Kidney glomerular epithelial cell (primary cell): ENCODE measurements at regions not wholly inside any gene's neighbourhood (a gene's known extent, or its start where the extent isn't known, plus 50 kb on each side); places are given as distances from the start of the nearest gene placed in this dataset.
"Not testable (repeated sequence)": the region's sequence is repeated elsewhere in the genome, so short reads cannot be mapped to it uniquely, and the experiment has no call there.

Experiments used
- DNase-seq: peaks from one replicate; lab custom pipeline; 2025; lab: John Stamatoyannopoulos, UW

DNA sequence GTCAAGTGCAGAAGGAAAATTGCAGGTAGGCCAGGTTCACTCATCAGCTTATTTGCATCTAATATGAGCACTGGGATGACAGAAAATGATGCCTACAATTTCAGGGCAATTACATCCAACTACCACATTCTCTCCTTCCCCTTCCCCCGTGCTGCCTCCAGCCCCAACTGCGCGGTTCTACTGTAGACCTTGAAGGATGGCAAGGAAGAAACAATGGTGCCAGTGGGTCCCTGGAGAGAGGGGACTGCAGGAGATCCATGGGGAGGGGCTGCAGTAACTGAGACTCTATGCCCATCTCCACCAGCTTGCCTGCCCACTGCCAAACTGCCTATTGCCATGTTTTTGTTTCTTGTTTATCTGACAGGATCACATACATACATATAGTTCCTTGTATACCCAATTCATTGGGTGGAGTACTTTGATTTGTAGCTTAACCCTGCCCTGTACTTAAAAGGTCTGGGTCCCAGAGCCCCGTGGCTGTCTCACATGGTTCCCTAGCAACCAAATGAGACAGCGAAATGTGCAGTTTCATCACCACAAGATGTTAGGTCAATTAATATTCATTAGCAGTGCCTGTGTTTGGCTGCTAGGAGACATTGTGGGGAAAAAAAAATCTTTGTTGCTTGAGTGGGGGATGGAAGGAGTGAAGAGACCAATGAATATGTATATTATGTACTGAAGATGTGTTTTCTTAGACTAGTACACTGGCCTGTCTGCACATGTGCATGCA lies 253.5 kb upstream of the PLET1 start:
- no peak for DNase-seq

- no peak for DNase-seq
Observed at GRCh38 chr11:112516261-112516660, 255.6 kb upstream of the PLET1 start.

DNA sequence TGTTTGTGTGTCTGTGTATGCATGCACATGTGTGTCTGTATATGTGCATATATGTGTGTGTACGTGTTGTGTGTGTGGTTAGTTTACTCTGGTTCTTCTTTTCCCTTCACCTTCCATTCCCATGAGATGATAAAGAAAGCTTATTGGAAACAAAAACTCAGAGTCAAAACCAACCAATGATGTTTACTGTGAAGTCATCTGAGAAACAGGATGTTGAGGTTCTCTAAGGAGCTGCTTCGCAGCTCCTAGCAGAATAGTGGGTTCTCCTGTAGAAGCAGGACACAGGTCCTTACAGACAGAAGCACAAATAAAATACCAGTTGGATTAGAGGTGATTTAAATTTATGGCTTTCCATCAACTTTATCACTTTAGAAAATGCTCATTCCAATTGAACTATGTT lies 256.1 kb upstream of the PLET1 start:
- DNase-seq, result no peak

DNA sequence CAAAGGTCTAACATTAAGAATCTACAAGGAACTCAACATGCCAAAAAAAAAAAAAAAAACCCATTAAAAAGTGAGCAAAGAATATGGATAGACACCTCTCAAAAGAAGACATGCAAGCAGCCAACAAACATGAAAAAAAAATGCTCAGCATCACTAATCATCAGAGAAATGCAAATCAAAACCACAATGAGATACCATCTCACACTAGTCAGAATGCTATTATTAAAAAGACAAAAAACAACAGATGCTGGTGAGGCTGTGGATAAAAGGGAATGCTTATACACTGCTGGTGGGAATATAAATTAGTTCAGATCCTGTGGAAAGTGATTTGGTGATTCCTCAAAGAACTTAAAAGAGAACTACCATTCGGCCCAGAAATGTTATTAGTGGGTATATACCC lies 257.7 kb upstream of the PLET1 start:
- no peak for DNase-seq

DNA sequence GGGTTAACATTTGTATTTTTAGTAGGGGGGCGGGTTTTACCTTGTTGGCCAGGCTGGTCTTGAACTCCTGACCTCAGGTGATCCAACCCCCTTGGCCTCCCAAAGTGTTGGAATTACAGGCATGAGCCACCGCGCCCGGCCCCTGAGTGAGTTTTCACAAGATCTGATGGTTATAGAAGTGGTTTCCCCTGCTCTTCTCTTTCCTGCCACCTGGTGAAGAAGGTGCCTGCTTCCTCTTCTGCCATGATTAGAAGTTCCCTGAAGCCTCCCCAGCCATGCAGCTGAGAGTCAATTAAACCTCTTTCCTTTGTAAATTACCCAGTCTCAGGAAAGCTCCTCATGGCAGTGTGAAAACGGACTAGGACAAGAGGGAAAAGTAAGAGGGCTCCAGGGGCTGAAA lies 259.1 kb upstream of the PLET1 start:
- DNase-seq, result no peak

DNA sequence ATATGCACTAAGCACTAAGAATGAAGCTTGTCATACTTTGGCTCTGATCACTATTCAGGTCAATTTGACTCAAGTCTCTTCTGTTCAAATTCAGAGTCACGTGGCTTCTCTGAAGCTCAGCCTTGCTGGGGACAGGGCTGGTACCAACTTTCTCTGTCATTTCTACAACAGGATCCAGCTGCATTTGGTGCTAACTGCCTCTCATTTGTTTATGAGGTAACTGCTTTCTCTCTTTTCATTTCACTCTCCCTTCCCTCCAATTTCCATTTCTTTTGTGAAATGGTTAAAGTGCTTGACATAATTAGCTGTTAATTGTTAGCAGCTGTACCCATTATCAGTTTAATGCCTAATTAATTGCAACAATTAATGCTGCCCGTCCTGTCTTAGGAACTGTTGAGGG lies 259.7 kb upstream of the PLET1 start:
- DNase-seq, result no peak

- DNase-seq, result no peak
Observed at GRCh38 chr11:112522536-112522935, 261.9 kb upstream of the PLET1 start.

- DNase-seq, result no peak
Observed at GRCh38 chr11:112523031-112523430, 262.4 kb upstream of the PLET1 start.

GRCh38 chr11:112523477-112523876 lies 262.8 kb upstream of the PLET1 start:
- no peak for DNase-seq

DNA sequence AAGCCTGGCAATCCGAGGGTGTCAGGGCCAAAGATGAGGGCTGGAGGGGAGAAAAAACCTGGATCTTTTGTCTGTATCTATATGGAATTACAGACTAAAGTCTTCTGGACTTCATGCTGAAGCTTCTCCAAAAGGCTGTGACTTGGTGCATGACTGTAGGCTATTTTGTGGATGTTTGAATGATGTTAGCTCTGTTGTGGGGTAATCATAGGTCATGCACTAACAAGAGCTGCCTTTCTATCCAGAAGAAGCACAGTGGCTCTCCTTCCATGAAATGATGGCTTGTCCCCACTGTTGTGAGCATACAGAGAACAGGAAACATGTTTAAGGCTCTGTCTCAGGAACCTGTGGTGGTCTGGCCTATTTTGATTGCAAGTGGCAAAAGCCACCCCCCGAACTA lies 263.3 kb upstream of the PLET1 start:
- DNase-seq, result no peak

- DNase-seq, result no peak
Observed at GRCh38 chr11:112524798-112525197, 264.1 kb upstream of the PLET1 start.

GRCh38 chr11:112525270-112525669 lies 264.6 kb upstream of the PLET1 start:
- no peak for DNase-seq

DNA sequence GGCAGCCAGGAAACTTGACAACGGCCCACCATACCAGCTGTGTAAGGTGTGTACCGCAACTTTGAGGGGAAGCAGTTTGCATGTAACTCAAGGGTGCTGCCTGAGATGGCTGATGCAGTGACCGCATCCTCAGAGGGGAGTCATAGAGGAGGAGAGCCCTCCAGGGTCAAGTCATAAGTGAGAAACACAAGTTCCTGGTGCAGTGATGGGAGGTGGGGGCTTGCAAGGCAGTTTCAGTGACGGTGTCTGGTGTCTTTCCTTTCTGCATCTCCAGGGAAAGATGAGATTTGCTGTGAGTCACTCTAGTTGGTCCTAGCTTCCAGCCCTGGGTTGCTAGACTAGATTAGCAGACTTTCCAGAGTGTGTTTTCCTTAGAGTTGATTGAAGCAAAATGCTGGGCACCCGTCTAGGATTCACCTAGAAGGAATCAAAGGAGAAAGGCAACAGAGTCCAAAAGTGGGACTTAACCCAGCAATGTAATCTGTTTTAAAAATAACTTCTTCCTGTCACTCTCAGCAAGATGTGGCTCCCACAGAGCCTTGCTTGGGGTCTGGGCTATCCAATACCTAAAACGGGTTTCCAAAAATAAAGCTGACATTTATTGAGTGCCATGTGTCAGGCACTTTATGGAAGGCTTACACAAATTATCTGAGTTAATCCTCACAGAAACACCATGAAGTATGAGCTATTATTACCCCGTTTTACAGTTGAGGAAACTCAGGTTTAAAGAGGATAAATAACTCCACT lies 265.4 kb upstream of the PLET1 start:
- DNase-seq, result no peak

DNA sequence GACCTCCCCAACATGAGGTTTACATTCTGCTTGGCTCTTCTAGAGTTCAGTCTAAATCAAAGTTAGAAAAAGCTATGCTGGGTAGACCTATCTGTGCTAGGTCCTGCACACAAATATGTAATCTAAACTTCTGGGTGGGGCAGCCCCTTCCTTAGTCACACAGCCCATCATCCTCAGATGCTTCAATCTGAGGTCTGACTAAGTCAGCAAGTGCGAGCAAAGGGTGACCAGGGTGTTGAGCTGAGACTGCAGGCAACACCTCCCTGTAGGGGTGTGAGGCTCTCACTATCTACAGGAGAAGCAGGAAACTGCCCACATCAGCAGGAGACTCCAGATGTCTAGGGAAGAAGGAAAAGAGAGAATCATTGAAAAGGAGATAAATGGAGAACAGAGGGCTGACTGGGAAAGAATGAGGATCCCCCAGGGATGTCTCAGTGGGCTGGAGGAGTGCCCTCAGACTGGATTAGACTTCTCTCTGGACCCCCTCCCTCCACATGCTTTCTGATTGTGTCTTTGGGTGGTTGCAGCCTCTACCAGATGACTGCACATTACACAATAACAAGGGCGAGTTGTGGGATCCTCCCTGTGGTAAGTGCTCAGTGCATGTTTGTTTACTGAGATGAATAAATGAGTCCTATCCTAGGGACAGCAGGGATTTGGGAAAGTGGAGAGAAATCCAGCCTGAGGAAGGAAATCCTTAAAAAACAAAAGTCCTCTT lies 266.2 kb upstream of the PLET1 start:
- DNase-seq, result no peak

DNA sequence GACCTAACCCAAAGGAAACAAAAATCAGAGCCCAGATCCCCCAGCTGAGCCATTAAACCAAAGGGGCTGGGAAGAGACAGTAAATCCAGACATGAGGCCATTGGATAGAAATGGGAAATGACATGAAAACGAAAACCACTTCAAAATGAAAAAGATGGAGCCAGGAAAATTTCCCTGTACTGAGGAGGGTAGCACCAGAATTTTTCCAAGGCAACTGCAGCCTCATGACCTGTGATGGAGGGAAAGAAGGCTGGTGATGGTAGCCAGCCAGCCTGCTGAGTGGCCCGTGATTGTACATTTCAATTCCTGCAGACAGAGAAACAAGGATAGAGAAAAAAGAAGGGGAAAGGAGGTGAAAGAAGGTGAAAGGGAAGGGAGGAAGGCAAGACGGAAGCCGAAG lies 268.4 kb upstream of the PLET1 start:
- no peak for DNase-seq

DNA sequence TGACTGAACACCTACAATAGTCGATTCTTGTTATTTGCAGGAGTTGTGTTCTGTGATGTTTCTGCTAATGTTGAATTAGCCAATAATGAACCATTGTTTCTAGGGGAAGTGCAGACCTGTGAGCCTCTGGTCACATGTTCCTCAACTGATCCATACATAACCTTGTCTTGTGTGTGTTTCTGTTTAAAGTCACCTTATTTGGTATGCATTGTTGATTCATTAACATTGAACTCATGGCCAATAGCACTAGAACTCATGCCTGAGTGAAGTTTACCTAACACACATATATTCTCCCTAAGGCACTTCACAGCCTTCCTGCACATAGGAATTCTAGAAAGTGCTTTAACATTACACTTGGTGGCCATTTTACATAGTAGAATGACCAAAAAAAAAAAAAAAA lies 271.8 kb upstream of the PLET1 start:
- no peak for DNase-seq

- no peak for DNase-seq
Observed at GRCh38 chr11:112533682-112534081, 273.0 kb upstream of the PLET1 start.

- DNase-seq, result no peak
Observed at GRCh38 chr11:112534208-112534607, 273.5 kb upstream of the PLET1 start.

DNA sequence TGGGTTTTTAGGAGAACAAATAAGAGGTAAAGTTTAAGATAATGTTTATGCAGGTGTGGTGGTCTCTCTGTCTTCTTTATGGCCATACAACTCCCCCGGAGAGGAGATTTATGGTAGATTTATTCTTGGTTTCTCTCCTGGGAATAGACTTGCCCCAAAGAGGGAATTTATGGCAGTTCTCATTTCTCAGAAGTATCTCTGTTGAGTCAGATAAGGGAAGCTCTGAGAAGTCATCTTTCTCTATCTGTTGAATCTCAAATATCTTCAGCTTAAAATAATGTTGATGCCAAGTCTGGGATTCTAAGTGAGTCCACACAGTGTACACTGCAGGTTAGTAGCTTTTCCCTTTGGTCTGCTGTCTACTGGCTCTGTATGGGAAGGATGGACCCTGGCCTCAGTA lies 276.4 kb upstream of the PLET1 start:
- DNase-seq, result no peak

DNA sequence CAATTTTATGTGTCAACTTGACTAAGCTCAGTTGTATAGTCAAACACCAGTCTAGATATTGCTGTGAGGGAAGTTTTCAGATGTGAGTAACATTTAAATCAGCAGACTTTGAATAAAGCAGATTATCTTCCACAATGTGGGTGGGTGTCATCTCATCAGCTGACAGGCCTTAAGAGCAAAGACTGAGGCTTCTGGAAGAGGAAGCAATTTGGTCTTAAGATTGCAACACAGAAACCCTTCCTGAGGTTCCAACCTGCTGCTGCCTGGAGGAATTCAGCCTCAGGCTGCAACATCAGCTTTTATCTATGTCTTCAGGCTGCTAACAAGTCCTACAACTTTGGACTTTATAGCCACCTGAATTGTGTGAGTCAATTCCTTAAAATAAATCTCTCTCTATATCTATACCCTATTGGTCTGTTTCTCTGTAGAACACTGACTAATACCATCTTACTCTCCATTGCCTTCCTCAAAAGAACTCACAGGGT lies 277.2 kb upstream of the PLET1 start:
- no peak for DNase-seq

- DNase-seq, result no peak
Observed at GRCh38 chr11:112538534-112539280, 278.0 kb upstream of the PLET1 start.

- DNase-seq, result not testable (repeated sequence)
Observed at GRCh38 chr11:112539281-112539555, 278.6 kb upstream of the PLET1 start.

- no peak for DNase-seq
Observed at GRCh38 chr11:112539741-112540140, 279.1 kb upstream of the PLET1 start.
